WTC11 (cell line): ENCODE measurements at regions not wholly inside any gene's neighbourhood (a gene's known extent, or its start where the extent isn't known, plus 50 kb on each side); places are given as distances from the start of the nearest gene placed in this dataset.
"Not testable (repeated sequence)": the region's sequence is repeated elsewhere in the genome, so short reads cannot be mapped to it uniquely, and the experiment has no call there.

Experiments
- CTCF ChIP-seq: fragments of 200-600 bp; IDR thresholded peaks from 2 replicates; pipeline ENCODE4 v1.8.0; 2022; ENCODE audit warnings: antibody characterized with exemption
- FOXJ3 ChIP-seq: sonication (generic); formaldehyde crosslinking; IDR thresholded peaks from 2 replicates; pipeline ENCODE4 v1.9.0; 2021; ENCODE audit warnings: missing genetic modification reagents, mild to moderate bottlenecking, borderline replicate concordance
- HMGXB4 ChIP-seq: sonication (generic); formaldehyde crosslinking; IDR thresholded peaks from 2 replicates; pipeline ENCODE4 v1.8.1; 2023; ENCODE audit warnings: mild to moderate bottlenecking, moderate library complexity, missing genetic modification reagents
- KAT7 ChIP-seq: sonication (generic); formaldehyde crosslinking; IDR thresholded peaks from 2 replicates; pipeline ENCODE4 v1.8.1; 2023; ENCODE audit warnings: missing genetic modification reagents, mild to moderate bottlenecking, borderline replicate concordance
- SP1 ChIP-seq: sonication (generic); formaldehyde crosslinking; conservative IDR thresholded peaks from 2 replicates; pipeline ENCODE4 v1.8.1; 2022; ENCODE audit warnings: missing genetic modification reagents

GRCh38 chrX:121196872-121197444 lies 149.5 kb downstream of the GLUD2 start:
- not testable (repeated sequence) for TF ChIP-seq CTCF; SP1 (CRISPR knock-in tag); KAT7 (CRISPR knock-in tag); HMGXB4 (CRISPR knock-in tag); FOXJ3 (CRISPR knock-in tag)
